HG03520 (cell line): ENCODE measurements at regions not wholly inside any gene's neighbourhood (a gene's known extent, or its start where the extent isn't known, plus 50 kb on each side); places are given as distances from the start of the nearest gene placed in this dataset.
A peak's percentile ranks its signal among the peaks of the same experiment; 100 is the strongest.
"Not testable (repeated sequence)": the region's sequence is repeated elsewhere in the genome, so short reads cannot be mapped to it uniquely, and the experiment has no call there.

ENCODE experiments used
- ATAC-seq: cut with Tn5 transposase; IDR thresholded peaks from one replicate; pipeline ENCODE4 v1.9.1; 2021; ENCODE audit warnings: mild to moderate bottlenecking, moderate library complexity; ENCODE audit not compliant: unreplicated experiment

GRCh38 chr16:26765087-26765486 is 301.6 kb upstream of the C16orf82 start:
- ATAC-seq, result peak; percentile 55

DNA sequence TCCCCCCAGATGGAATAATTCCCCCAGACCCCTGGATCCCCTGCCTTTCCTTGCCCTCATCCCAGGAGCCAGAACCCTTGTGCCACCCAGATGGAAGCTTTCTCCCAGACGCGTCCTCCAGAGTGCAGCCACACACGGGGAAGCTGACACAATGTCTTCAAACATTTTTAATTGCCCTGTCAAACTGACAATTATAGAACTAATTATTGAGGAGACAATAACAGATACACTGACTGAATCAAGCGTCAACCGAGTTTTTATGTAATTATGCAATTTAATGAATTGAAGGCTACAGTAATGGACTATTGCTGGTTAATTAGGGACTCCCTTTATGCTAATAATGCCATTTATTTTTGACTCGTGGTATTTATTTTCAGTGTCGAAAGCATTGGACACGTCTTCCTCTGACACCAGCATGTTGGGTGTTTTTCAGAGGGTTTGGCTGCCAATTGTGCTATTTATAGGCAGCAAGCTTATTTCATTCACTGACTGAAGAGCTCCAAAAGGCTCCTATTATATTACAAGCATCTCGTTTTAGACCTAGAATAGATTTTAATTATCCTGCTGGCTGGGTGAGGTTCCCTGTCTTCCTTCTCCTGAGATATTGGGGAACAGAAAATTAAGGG is 298.2 kb upstream of the C16orf82 start:
- no peak for ATAC-seq

- ATAC-seq, result no peak
Observed at GRCh38 chr16:26770547-26770946, 296.2 kb upstream of the C16orf82 start.

- ATAC-seq, result no peak
Observed at GRCh38 chr16:26772503-26772902, 294.2 kb upstream of the C16orf82 start.

DNA sequence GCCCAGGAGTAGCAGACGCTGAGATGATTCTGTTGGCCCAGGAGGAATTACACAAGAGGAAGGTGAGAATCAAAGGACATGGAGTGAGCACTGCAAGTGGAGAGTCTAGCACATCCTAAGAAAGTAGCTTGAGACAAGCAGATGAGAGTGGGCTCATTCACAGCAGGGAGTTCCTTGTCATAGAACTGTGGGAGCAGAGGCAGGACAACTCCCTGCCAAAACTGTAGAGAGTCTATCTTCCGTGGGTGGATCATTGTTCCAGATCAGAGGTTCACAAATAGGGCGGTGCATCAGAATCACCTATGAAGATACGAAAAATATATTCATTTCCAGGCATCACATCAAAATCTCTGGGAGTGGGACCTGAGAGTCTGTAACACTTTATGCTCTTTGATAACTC is 288.9 kb upstream of the C16orf82 start:
- ATAC-seq, result no peak

GRCh38 chr16:26787924-26788323 is 278.8 kb upstream of the C16orf82 start:
- no peak for ATAC-seq

DNA sequence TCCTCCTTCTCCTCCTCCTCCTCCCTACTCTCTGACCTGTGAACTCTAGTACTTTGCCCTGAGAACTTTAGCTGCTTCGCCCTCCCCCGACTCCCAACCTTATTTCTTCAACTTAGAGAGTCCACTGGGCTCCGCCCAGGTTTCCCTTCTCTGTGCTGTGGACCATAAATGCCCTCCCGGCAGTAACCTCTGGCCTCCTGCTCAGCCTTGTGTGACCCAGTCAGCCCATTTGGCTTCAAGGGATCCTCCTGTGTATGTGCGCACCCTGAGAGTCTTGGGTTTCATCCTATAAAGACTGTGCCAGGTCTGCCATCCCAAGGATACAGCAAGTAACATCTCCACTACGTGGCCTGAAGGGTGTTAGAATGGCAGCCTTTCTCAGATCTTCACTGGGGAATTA is 275.6 kb upstream of the C16orf82 start:
- ATAC-seq, result no peak

- no peak for ATAC-seq
Observed at GRCh38 chr16:26795184-26795583, 271.5 kb upstream of the C16orf82 start.

DNA sequence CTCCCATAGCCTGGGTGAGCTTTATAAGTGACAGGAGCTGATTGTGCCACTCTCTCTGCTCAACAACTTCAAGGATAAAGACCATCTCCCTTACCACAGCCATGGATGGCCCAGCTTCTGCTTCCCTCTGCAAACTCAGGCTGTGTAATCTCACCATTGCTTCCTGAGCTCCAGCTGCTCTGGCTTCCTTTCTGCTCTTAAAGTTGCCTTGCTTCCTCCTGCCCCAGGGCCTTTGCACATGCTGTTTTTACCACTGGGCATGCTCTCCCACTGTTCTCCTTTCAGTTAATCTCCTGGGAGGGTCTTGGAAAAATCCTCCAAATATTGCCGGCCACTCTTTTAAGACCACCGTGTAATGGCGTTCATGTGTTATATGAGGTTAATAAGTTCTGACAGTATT is 265.1 kb upstream of the C16orf82 start:
- ATAC-seq, result no peak

GRCh38 chr16:26802440-26802839 is 264.3 kb upstream of the C16orf82 start:
- ATAC-seq, result no peak

DNA sequence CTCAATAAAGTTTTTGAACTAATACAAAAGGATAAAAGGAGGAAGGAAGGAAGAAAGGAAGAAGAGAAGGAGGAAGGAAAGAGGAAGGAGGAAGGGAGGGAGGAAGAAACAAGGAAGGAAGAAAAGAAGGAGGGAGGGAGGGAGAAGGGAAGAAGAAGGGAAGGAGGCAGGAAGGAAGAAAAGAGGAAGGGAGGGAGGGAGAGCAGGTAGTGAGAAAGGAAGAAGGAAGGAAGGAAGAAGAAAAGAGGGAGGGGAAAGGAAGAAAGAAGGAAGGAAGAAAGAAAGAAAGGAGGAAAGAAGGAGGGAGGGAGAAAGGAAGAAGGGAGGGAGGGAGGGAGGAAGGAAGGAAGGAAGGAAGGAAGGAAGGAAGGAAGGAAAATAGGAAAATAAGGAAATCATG is 263.8 kb upstream of the C16orf82 start:
- ATAC-seq, result no peak

- ATAC-seq, result no peak
Observed at GRCh38 chr16:26806657-26807056, 260.1 kb upstream of the C16orf82 start.

GRCh38 chr16:26809461-26809860 is 257.3 kb upstream of the C16orf82 start:
- ATAC-seq, result no peak

- ATAC-seq, result no peak
Observed at GRCh38 chr16:26816266-26816665, 250.5 kb upstream of the C16orf82 start.

DNA sequence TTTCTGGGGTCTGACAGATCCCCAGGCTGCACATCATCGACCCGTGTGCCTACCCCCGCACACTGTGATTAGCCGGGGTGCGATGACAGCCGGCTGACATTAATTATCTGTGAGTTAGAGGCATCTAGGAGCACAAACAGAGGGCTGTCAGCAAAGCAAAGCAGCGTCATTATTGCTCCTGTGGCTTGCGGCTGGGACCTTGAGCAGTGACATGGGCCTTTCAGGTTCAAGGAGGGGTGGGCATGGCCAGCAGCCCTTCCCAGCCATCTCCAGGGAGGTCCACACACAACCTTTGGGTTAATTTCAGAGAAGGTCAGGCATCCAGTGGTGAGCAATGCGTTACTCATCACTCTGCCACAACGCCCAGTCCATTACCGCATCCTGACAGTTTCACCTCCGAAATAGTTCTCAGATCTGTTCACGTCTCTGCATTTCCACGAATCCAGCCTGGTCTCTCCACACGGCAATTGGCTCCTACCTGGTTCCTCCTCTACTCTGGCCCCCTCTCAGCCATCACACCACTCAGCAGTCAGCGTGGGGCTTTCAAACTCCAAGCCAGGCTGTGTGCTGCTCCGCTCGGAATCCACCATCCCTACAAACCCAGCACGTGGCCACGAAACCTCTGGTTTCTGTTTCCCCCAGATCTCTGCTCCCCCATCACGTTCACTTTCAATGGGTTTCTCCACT is 249.7 kb upstream of the C16orf82 start:
- ATAC-seq, result no peak

DNA sequence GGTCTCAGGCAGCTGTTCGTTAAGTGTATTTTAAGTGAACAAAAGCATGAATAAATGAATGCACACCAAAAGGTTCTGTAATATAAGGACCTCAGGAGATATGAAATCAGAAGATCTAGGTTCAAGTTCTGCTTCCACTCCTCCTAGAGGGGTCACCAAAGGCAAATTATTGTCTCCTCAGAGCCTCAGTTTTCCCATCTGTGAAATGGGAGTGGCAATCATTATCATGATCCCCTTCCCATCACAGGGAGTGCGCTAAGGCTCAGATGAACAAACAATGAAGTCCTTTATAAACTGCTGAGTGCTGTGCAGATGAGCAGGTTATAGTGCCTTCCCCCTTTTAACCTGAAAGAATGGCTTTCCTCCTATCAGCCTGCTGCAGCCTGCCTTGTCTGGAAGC is 248.3 kb upstream of the C16orf82 start:
- ATAC-seq, result no peak

DNA sequence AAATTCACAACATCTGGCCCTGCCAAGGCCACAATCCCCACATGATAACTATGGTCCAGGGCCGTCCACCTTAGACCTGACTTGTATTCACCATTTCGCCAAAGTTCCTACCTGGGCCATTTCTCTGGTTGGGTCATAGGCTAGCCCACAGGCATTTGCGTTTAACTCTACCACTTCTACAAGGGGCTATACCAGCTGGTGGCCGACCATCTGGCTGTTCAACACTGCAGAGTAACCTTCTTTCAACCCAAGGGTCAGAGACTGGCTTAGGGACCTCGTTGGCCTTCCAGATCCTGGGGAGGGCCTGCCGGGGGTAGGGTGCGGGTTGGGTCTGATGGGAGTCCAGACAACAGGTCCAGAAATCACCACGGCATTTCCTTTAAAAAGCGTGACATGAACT is 242.3 kb upstream of the C16orf82 start:
- no peak for ATAC-seq

- ATAC-seq, result no peak
Observed at GRCh38 chr16:26826500-26826899, 240.2 kb upstream of the C16orf82 start.

DNA sequence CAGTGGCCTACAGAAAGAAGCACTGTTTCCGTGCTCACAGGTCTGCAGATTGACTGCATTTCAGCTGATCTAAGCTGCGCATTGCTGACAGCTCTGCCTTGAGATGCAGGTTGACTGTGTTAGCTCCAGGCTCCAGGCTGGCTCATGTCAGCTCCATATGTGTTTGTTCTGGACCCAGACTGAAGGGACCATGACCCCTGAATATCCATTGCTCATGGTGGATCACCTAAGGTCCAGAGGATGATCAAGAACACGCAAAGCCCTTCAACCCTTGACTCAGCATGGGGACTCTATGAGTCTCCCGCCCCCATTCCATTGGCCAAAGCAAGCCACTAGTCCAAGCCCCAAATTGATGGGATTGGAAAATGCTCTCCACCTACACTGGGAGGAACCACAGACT is 239.3 kb upstream of the C16orf82 start:
- no peak for ATAC-seq

DNA sequence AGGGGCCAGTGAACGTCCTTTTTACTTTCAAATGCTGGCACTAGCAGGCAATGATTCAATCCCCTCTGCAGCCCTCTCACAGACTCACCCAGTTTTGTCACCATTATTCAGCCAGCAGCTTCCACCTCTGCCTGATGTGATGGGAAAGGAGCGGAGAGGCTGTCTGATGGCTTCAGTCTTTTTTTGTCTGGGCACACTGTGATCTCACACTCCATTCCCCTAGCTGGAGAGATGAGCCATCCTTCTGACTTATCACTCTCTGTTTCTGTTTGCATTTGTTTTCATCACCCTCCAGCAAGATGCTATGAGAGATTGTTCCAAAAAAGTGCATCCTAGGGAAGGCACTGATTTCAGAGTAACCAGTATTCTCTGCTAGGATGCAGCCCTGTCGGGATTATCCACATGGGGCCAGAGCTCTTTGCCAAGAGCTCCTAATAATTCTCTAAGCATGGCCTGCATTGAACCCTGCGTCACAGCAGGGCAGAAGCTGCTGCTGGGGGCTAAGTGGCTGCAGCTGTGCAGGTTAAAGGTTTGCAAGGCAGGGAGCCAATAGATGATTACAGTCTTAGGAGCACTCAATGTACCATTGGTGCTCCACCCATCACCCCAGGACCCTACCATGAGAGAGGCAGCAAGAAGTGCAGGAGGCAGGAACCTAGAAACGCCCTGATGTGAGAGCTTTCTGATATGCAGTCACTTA is 236.1 kb upstream of the C16orf82 start:
- ATAC-seq, result no peak

GRCh38 chr16:26836114-26836513 is 230.6 kb upstream of the C16orf82 start:
- not testable (repeated sequence) for ATAC-seq

DNA sequence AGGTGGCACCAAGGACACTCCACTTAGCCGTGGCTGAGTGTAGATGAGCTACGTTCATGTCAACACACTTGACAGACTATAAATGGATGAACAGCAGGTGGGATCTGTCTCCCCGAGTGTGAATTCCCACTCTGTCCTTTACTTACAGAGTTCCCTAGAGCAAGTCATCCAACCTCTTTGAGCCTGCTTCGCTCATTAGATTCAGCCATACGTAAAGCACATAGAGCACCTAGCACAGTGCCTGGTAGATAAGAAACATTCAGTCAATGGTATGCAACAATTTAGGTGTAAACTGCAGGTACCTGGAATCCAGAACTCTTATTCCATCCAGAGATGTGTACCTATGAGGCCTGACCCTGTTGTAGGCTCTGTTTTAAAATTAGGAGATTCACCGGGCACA is 227.8 kb upstream of the C16orf82 start:
- no peak for ATAC-seq
